Chondrocyte (in vitro differentiated cells): ENCODE measurements at regions not wholly inside any gene's neighbourhood (a gene's known extent, or its start where the extent isn't known, plus 50 kb on each side); places are given as distances from the start of the nearest gene placed in this dataset.
"Not testable (repeated sequence)": the region's sequence is repeated elsewhere in the genome, so short reads cannot be mapped to it uniquely, and the experiment has no call there.

ENCODE experiments used
- DNase-seq: peaks from one replicate; pipeline ENCODE4 v3.0.0; 2021; ENCODE audit warnings: mixed read lengths, low spot score
- H3K27ac Mint-ChIP-seq: one replicate; pipeline ENCODE4 v1.8.0; 2021; ENCODE audit warnings: mild to moderate bottlenecking, moderate library complexity, mixed read lengths; ENCODE audit not compliant: unreplicated experiment
- H3K27me3 Mint-ChIP-seq: 2 replicates; pipeline ENCODE4 v1.8.0; 2021; ENCODE audit warnings: low read depth, mixed read lengths
- H3K36me3 Mint-ChIP-seq: 2 replicates; pipeline ENCODE4 v1.8.0; 2021; ENCODE audit warnings: low read depth, mixed read lengths
- H3K4me1 Mint-ChIP-seq: 2 replicates; pipeline ENCODE4 v1.8.0; 2021; ENCODE audit warnings: low read depth, mild to moderate bottlenecking, mixed read lengths
- H3K4me3 Mint-ChIP-seq: one replicate; pipeline ENCODE4 v1.8.0; 2021; ENCODE audit warnings: mild to moderate bottlenecking, moderate library complexity, mixed read lengths; ENCODE audit not compliant: unreplicated experiment
- H3K9me3 Mint-ChIP-seq: 2 replicates; pipeline ENCODE4 v1.8.0; 2021; ENCODE audit warnings: low read depth, mixed read lengths
- TF ChIP-seq, protein P1 (sequence below): fragments of 200-600 bp; sonication (generic); IDR thresholded peaks from 2 replicates; pipeline ENCODE4 v1.5.0; 2021; ENCODE audit warnings: antibody characterized with exemption, mild to moderate bottlenecking, moderate library complexity

DNA sequence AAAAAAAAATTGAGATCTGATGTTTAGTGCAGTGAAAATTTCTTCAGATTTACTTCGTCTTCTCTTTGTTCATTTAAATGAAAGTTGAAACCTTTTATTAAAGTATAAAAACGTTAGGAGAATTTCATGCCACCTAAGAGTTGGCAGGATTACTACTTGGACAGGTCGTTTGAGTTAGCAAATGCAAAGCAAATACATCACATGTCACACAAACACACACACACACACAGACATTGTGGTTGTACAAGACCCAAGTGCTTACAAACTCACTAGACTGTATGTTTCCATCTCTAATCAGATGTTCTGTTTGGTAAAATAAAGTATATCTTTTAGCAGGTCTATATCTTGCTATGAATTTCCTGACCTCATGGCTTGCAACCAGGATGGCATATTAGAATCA lies 185.6 kb upstream of the COX10 start:
- no peak overlapping the region for H3K27ac Mint-ChIP-seq
- peaks cover 5% of the 10 kb centered on the region for H3K4me1 Mint-ChIP-seq
- H3K9me3 Mint-ChIP-seq, result peaks cover 11% of the 10 kb centered on the region
- H3K36me3 Mint-ChIP-seq, result no peaks in the 10 kb centered on the region
- no peak overlapping the region for H3K4me3 Mint-ChIP-seq
- TF ChIP-seq, protein P1, sequence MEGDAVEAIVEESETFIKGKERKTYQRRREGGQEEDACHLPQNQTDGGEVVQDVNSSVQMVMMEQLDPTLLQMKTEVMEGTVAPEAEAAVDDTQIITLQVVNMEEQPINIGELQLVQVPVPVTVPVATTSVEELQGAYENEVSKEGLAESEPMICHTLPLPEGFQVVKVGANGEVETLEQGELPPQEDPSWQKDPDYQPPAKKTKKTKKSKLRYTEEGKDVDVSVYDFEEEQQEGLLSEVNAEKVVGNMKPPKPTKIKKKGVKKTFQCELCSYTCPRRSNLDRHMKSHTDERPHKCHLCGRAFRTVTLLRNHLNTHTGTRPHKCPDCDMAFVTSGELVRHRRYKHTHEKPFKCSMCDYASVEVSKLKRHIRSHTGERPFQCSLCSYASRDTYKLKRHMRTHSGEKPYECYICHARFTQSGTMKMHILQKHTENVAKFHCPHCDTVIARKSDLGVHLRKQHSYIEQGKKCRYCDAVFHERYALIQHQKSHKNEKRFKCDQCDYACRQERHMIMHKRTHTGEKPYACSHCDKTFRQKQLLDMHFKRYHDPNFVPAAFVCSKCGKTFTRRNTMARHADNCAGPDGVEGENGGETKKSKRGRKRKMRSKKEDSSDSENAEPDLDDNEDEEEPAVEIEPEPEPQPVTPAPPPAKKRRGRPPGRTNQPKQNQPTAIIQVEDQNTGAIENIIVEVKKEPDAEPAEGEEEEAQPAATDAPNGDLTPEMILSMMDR, result no peak
- H3K27me3 Mint-ChIP-seq, result no peaks in the 10 kb centered on the region
- DNase-seq, result no peak

DNA sequence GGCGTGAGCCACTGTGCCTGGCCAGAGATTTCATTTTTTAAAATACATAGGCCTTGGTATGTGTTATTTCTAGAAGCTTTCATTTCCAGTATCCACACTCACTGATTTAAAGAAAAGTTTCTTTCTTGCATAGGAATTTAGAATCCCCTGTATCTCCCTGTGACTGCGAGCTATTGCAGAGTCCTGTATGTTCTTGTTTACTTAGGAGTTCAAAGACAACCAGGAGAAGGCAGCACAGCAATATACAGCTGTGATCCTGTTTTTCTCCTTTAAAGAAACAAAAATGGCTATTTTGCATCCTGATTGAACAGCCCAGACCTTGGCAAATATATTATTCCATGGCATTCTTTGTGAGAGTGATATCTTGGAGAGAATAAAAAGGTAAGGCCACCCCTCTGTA lies 185.0 kb upstream of the COX10 start:
- Mint-ChIP-seq H3K36me3 (no peaks in the 10 kb centered on the region), H3K9me3 (peaks cover 11% of the 10 kb centered on the region), H3K27ac (no peak overlapping the region), H3K4me1 (peaks cover 5% of the 10 kb centered on the region), H3K27me3 (no peaks in the 10 kb centered on the region), H3K4me3 (no peak overlapping the region)
- no peak for DNase-seq
- TF ChIP-seq, protein P1, result no peak

DNA sequence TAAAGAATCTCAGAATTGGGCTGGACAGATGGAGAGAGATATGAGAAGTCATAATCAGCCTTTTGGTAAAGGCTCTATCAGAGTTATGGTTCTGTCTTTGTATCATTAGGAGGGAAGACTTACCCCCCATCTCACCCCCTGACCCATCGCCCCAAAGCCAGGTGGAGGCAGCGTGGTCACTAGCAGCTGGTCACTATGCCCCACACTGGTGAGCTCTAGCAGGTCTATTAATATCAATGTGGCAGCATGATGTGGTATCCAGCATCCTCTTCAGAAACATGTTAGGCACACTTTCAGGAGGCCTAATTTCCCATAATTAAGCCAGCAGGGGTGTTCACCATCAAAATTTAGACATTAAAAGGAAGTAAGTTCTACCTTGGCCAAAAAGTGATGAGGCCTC lies 183.8 kb upstream of the COX10 start:
- Mint-ChIP-seq H3K27ac (no peak overlapping the region), H3K27me3 (no peaks in the 10 kb centered on the region), H3K36me3 (no peaks in the 10 kb centered on the region), H3K9me3 (peaks cover 11% of the 10 kb centered on the region), H3K4me3 (no peak overlapping the region), H3K4me1 (peaks cover 5% of the 10 kb centered on the region)
- DNase-seq, result no peak
- TF ChIP-seq, protein P1, result no peak

DNA sequence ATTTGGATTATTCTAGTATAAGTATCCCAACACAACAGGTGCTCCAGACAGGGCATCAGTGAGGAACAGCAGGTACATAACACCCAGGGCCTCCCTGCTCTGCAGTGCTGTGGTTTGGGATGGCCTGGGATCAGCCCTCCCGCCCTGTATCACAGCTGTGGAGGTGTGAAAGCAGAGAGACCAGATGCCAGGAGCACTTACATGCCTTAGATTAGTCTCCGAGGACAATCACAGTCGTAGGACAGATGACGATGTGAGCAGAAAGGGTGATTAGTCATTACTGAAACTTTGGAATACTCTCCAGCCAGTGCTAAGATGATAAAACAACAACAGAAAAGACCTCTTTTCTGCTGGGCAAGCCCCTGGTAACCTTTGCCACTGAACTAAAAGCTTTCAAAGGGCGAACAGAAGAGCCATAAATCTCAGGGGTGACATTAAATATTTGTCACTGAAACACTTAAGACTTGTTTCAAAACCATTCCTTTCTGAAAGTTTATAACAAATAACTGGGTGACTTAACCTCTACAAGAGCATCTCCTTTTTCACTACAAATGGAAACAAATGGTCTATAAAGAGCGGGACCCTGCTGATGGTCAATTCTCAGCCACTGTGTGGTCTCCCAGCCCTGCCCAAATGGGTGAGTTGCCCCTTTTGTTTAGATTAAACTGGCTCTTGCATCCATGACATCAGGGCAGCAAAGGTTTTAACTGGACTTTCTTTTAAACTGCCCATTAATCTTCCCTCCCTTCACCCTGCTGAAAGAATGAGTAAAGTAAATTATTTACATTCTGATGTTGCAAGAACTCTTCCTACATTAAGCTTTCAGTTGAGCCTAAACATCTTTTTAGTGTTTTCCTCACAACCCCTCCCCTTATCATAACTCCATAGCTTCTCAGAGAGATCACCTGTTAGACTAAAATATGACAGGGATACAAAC lies 183.1 kb upstream of the COX10 start:
- no peak overlapping the region for H3K27ac Mint-ChIP-seq
- no peak for DNase-seq
- TF ChIP-seq, protein P1, result no peak
- no peaks in the 10 kb centered on the region for H3K27me3 Mint-ChIP-seq
- peaks cover 11% of the 10 kb centered on the region for H3K9me3 Mint-ChIP-seq
- H3K4me1 Mint-ChIP-seq, result peaks cover 5% of the 10 kb centered on the region
- H3K4me3 Mint-ChIP-seq, result no peak overlapping the region
- H3K36me3 Mint-ChIP-seq, result no peaks in the 10 kb centered on the region

DNA sequence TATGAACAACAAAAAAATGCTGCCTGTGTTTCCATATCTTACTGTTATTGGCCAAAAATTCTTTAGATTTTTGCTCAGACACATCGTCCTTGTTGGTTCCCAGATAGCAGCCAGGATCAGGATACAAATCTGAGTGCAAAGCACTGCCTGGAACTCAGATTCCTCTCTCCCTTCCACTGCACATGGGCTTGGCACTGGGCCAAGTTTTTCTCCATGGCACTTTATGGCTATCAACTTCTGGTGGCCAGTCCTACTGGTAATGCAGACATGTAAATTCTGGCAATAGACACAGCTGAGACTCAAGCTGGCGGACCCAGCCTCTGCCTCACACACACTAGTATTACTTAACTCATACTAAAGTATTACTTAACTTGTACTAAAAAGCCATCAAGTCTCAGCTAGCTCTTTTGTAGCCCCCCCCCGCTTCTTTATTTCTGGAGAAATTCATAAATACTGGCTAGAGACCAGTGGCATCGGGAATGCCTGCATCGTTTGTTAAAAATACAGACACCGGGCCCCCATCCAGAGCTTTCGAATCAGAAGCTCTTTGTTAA lies 181.2 kb upstream of the COX10 start:
- H3K9me3 Mint-ChIP-seq, result no peaks in the 10 kb centered on the region

DNA sequence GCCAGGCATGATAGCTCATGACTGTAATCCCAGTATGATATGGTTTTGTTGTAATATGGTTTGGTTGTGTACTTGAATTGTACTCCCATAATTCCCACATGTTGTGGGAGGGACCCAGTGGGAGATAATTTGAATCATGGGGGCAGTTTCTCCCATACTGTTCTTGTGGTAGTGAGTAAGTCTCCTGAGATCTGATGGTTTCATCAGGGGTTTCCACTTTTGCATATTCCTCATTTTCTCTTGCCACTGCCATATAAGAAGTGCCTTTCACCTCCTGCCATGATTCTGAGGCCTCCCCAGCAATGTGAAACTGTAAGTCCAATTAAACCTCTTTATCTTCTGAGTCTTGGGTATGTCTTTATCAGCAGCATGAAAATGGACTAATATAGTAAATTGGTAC lies 160.3 kb upstream of the COX10 start:
- H3K4me1 Mint-ChIP-seq, H3K4me3 Mint-ChIP-seq: not testable (repeated sequence)

More for the DNA sequence above, 181.2 kb upstream of the COX10 start:
- Mint-ChIP-seq H3K36me3 (no peaks in the 10 kb centered on the region), H3K4me1 (peaks cover 5% of the 10 kb centered on the region), H3K27me3 (no peaks in the 10 kb centered on the region), H3K4me3 (no peak overlapping the region), H3K27ac (no peak overlapping the region)
- TF ChIP-seq, protein P1, result no peak
- no peak for DNase-seq

More for the DNA sequence above, 160.3 kb upstream of the COX10 start:
- H3K36me3 Mint-ChIP-seq, H3K27ac Mint-ChIP-seq, H3K27me3 Mint-ChIP-seq, H3K9me3 Mint-ChIP-seq, DNase-seq: not testable (repeated sequence)
